Peyer's patch (tissue), 4 donors: ENCODE measurements at regions not wholly inside any gene's neighbourhood (a gene's known extent, or its start where the extent isn't known, plus 50 kb on each side); places are given as distances from the start of the nearest gene placed in this dataset.

ENCODE experiments used
- CTCF ChIP-seq, 6 experiments: fragments of 450-650 bp in 4 of 6; fragments of 200-600 bp in 2 of 6; sonication (generic) in 1 of 6; IDR thresholded peaks; one replicate each; pipeline ENCODE4 v1.5.1; 2017 to 2019; ENCODE audit warnings: antibody characterized with exemption in 6 of 6, mild to moderate bottlenecking in 3 of 6, moderate library complexity in 1 of 6
- POLR2A ChIP-seq, 2 donors: fragments of 450-650 bp; IDR thresholded peaks; one replicate each; pipeline ENCODE4 v1.5.1; 2017; ENCODE audit warnings: antibody characterized with exemption in 2 of 2, mild to moderate bottlenecking in 2 of 2, moderate library complexity in 2 of 2

- no peak for TF ChIP-seq CTCF (IDR thresholded peaks at IDR 0.05)
- TF ChIP-seq POLR2A (IDR thresholded peaks at IDR 0.05), result no peak
Measured at GRCh38 chr4:100789991-100790390, 272.2 kb upstream of the EMCN start.
